Right atrium auricular region (tissue), 2 donors: ENCODE measurements at regions not wholly inside any gene's neighbourhood (a gene's known extent, or its start where the extent isn't known, plus 50 kb on each side); places are given as distances from the start of the nearest gene placed in this dataset.

Experiments used
- DNase-seq: peaks from one replicate; pipeline ENCODE4 v3.0.0-alpha.2; 2019; ENCODE audit warnings: low spot score
- H3K27ac ChIP-seq, 2 donors: fragments of 200-600 bp; sonication (generic); 1 replicate in 1 of 2; 2 replicates in 1 of 2; pipeline ENCODE4 v1.5.1; 2016 to 2019
- H3K27me3 ChIP-seq, 2 donors: fragments of 200-600 bp; sonication (generic); one replicate each; pipeline versions ENCODE4 v1.5.1 to v1.6.0; 2017 to 2019
- H3K36me3 ChIP-seq: fragments of 200-600 bp; sonication (generic); one replicate; pipeline ENCODE4 v1.5.1; 2016
- H3K4me1 ChIP-seq, 2 donors: fragments of 200-600 bp; sonication (generic); one replicate each; pipeline versions ENCODE4 v1.5.1 to v1.6.0; 2017 to 2019
- H3K4me3 ChIP-seq, 2 donors: fragments of 200-600 bp; sonication (generic); 1 replicate in 1 of 2; 2 replicates in 1 of 2; pipeline ENCODE4 v1.5.1; 2017 to 2019; ENCODE audit warnings: mild to moderate bottlenecking in 1 of 2, moderate library complexity in 1 of 2
- H3K9me3 ChIP-seq, 2 donors: fragments of 200-600 bp; sonication (generic); one replicate each; pipeline ENCODE4 v1.5.1; 2019
- CTCF ChIP-seq, 2 donors: fragments of 200-600 bp; sonication (generic); IDR thresholded peaks; one replicate each; pipeline ENCODE4 v1.5.1; 2019; ENCODE audit warnings: antibody characterized with exemption in 2 of 2

DNA sequence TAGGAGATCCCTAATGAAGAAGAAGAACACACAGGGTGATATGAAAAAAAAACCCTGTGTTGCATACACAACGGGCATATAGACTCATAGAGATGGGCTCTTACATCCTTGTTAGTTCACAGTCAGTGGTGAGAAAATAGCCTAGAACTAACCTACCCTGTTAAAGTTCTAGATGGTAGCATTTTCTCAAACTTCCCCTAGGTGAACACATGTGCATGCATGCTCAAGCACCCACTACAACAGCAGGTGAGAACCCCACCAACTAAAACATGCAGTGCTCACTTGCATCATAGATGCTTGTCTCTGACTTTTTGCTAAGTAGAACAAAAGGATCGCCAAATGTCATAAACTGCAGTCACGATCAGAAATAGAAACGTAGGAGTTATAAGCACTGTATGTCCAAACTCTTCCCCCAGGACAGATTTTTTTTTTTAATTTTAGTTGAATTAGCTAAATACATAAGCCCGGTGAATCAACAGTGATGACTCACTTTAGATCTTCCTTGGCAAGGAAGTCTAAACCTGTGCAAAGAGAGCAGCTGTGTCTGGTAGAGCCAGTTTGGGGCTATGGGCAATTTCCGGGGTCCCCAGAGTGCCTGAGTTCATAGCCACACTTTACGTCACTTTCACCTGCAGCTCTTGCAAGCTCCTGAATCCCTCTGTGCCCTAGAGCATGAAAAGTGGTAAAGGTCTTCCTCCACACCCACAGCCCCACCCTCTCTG, 96.2 kb upstream of the SEMA6D start:
- no peak overlapping the region for H3K4me3 ChIP-seq
- no peaks in the 10 kb centered on the region for H3K9me3 ChIP-seq
- no peak overlapping the region for H3K27ac ChIP-seq
- no peaks in the 10 kb centered on the region for H3K27me3 ChIP-seq
- H3K4me1 ChIP-seq = no peaks in the 10 kb centered on the region
- TF ChIP-seq CTCF (IDR thresholded peaks at IDR 0.05) = no peak
- no peak for DNase-seq
- H3K36me3 ChIP-seq = no peaks in the 10 kb centered on the region

DNA sequence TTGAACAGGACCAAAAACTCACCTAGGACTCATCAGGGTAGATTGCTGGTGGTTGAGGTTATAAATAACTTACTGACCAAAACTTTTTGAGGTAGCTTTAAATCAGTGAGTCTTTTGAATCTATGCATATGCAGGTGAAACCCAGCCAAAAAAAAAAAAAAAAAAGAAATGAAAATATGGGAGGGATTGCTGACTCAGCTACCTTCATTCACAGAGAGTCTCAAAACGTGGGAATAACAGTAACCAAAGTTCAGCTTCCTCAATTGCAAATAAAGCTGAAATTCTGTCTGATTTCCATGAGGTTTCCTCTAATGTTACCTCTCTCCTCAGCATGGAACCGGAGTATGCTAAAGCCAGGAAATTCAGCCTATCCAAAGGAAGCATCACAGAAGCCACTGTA, 95.2 kb upstream of the SEMA6D start:
- Histone ChIP-seq H3K9me3 (no peaks in the 10 kb centered on the region), H3K4me3 (no peak overlapping the region), H3K4me1 (no peaks in the 10 kb centered on the region), H3K27ac (no peak overlapping the region), H3K36me3 (no peaks in the 10 kb centered on the region), H3K27me3 (no peaks in the 10 kb centered on the region)
- no peak for DNase-seq
- no peak for TF ChIP-seq CTCF (IDR thresholded peaks at IDR 0.05)

- Histone ChIP-seq H3K9me3 (no peaks in the 10 kb centered on the region), H3K36me3 (no peaks in the 10 kb centered on the region), H3K4me1 (no peaks in the 10 kb centered on the region), H3K4me3 (no peak overlapping the region), H3K27ac (no peak overlapping the region), H3K27me3 (no peaks in the 10 kb centered on the region)
- no peak for DNase-seq
- no peak for TF ChIP-seq CTCF (IDR thresholded peaks at IDR 0.05)
Observed at GRCh38 chr15:47624503-47624902, 92.8 kb upstream of the SEMA6D start.

DNA sequence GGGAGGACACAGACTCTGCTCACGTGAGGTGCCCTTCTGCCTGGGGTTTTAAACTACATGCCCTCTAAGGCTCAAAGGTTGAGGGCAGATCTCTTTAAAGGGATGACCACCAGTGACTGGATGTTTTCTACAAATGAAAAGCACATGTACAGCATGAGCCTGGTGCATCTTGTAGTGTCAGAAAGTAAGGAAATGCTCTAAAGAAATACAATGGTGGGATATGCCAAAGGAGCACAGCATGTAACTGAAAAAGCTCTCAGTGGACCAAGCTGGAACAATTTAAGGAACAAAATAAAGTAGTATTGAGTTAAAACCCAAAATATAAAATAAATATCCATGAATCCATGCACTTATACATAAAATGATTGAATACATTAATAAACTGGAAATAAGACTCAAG, 78.3 kb upstream of the SEMA6D start:
- no peak for DNase-seq
- no peak overlapping the region for H3K4me3 ChIP-seq
- H3K9me3 ChIP-seq = no peaks in the 10 kb centered on the region
- H3K27ac ChIP-seq = no peak overlapping the region
- H3K4me1 ChIP-seq = no peaks in the 10 kb centered on the region
- no peaks in the 10 kb centered on the region for H3K27me3 ChIP-seq
- no peaks in the 10 kb centered on the region for H3K36me3 ChIP-seq
- TF ChIP-seq CTCF (IDR thresholded peaks at IDR 0.05) = no peak

- Histone ChIP-seq H3K4me3 (no peak overlapping the region), H3K27ac (no peak overlapping the region), H3K4me1 (no peaks in the 10 kb centered on the region), H3K9me3 (no peaks in the 10 kb centered on the region), H3K27me3 (no peaks in the 10 kb centered on the region), H3K36me3 (no peaks in the 10 kb centered on the region)
- no peak for DNase-seq
- TF ChIP-seq CTCF (IDR thresholded peaks at IDR 0.05) = no peak
Observed at GRCh38 chr15:47640079-47640478, 77.2 kb upstream of the SEMA6D start.

DNA sequence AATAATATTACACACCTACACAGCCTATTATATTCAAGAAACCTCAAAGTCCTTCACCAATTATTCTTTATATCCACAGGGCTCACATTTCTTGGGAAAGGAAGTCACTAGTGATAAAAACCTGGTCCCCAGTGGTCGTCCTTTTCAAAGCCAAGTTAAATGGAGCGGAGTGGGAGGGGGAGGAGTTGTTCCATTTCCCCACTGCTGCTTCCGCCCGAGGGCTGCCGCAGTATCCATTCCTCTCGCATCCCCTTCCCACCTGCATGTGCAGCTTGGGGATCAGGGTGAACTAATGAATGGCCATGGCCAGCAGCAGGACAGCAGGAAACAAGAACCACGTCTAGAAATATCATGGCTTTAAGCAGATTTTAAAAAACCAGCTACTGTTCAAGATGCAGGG, 76.4 kb upstream of the SEMA6D start:
- DNase-seq = no peak

More for the DNA sequence above, 76.4 kb upstream of the SEMA6D start:
- Histone ChIP-seq H3K27ac (no peak overlapping the region), H3K36me3 (no peaks in the 10 kb centered on the region), H3K9me3 (no peaks in the 10 kb centered on the region), H3K27me3 (no peaks in the 10 kb centered on the region), H3K4me3 (no peak overlapping the region), H3K4me1 (no peaks in the 10 kb centered on the region)
- no peak for TF ChIP-seq CTCF (IDR thresholded peaks at IDR 0.05)
